CD14-positive monocyte (primary cell): ENCODE measurements at regions not wholly inside any gene's neighbourhood (a gene's known extent, or its start where the extent isn't known, plus 50 kb on each side); places are given as distances from the start of the nearest gene placed in this dataset.

Source experiments
- DNase-seq, 3 donors: peaks; one replicate each; pipeline ENCODE4 v3.0.0-alpha.2; 2011 to 2022
- H2AFZ ChIP-seq: 2 replicates; pipeline ENCODE4 v1.6.0; 2012; ENCODE audit warnings: mild to moderate bottlenecking, low read depth, low read length, inconsistent platforms; ENCODE audit not compliant: insufficient read depth, poor library complexity, severe bottlenecking
- H3K27ac ChIP-seq, 2 donors: 1 replicate in 1 of 2; 2 replicates in 1 of 2; pipeline ENCODE4 v1.5.1; 2012 to 2013; ENCODE audit warnings: low read length in 2 of 2, control low read depth in 1 of 2, inconsistent platforms in 1 of 2, low read depth in 1 of 2, mild to moderate bottlenecking in 1 of 2
- H3K27me3 ChIP-seq, 2 donors: one replicate each; pipeline versions ENCODE4 v1.6.0 to v1.6.1; 2011 to 2013; ENCODE audit warnings: low read length in 2 of 2; ENCODE audit not compliant: control insufficient read depth in 2 of 2, insufficient read depth in 2 of 2
- H3K36me3 ChIP-seq, 2 donors: replicated peaks in 1 of 2; 1 replicate in 1 of 2; 2 replicates in 1 of 2; pipeline versions ENCODE4 v1.5.1 to v1.6.1; 2012 to 2013; ENCODE audit warnings: low read length in 2 of 2, control low read depth in 1 of 2, inconsistent platforms in 1 of 2, mild to moderate bottlenecking in 1 of 2; ENCODE audit not compliant: insufficient read depth in 2 of 2, control insufficient read depth in 1 of 2
- H3K4me1 ChIP-seq, 2 donors: 1 replicate in 1 of 2; 2 replicates in 1 of 2; pipeline versions ENCODE4 v1.5.1 to v1.6.1; 2012 to 2013; ENCODE audit warnings: low read length in 2 of 2, control low read depth in 1 of 2, inconsistent platforms in 1 of 2, mild to moderate bottlenecking in 1 of 2, moderate library complexity in 1 of 2; ENCODE audit not compliant: insufficient read depth in 2 of 2, control insufficient read depth in 1 of 2
- H3K4me2 ChIP-seq: replicated peaks from 2 replicates; pipeline ENCODE3; 2012; ENCODE audit warnings: low read length, moderate library complexity, mild to moderate bottlenecking; ENCODE audit not compliant: poor library complexity, severe bottlenecking; ENCODE audit errors: extremely low read depth
- H3K4me3 ChIP-seq, 3 experiments: fragments of 200-600 bp in 1 of 3; sonication (generic) in 1 of 3; replicated peaks in 1 of 3; 1 replicate in 2 of 3; 2 replicates in 1 of 3; pipeline ENCODE4 v1.5.1; 2011 to 2013; ENCODE audit warnings: low read length in 3 of 3, mild to moderate bottlenecking in 3 of 3, control low read depth in 2 of 3, low read depth in 2 of 3, inconsistent platforms in 1 of 3, moderate library complexity in 1 of 3
- H3K79me2 ChIP-seq: 2 replicates; pipeline ENCODE4 v1.6.0; 2012; ENCODE audit warnings: mild to moderate bottlenecking, control low read depth, inconsistent platforms, low read length, moderate library complexity; ENCODE audit not compliant: insufficient read depth
- H3K9ac ChIP-seq: 2 replicates; pipeline ENCODE4 v1.6.0; 2017; ENCODE audit warnings: low read length, mild to moderate bottlenecking; ENCODE audit not compliant: insufficient read depth, poor library complexity, severe bottlenecking
- H3K9me3 ChIP-seq, 2 donors: replicated peaks in 1 of 2; 1 replicate in 1 of 2; 2 replicates in 1 of 2; pipeline versions ENCODE4 v1.5.1 to v1.6.1; 2012 to 2013; ENCODE audit warnings: low read length in 2 of 2, control low read depth in 1 of 2; ENCODE audit not compliant: control insufficient read depth in 1 of 2, insufficient read depth in 1 of 2
- H4K20me1 ChIP-seq: 2 replicates; pipeline ENCODE4 v1.6.0; 2012; ENCODE audit warnings: mild to moderate bottlenecking, low read length, control low read depth, moderate library complexity; ENCODE audit not compliant: insufficient read depth
- H3K27ac Mint-ChIP-seq, 7 donors: one replicate each; pipeline ENCODE4 v1.8.0; 2020; ENCODE audit warnings: mild to moderate bottlenecking in 7 of 7, mixed read lengths in 7 of 7, moderate library complexity in 6 of 7, inconsistent platforms in 2 of 7
- H3K27me3 Mint-ChIP-seq, 3 donors: one replicate each; pipeline ENCODE4 v1.8.0; 2021 to 2022; ENCODE audit warnings: low read depth in 3 of 3, mild to moderate bottlenecking in 3 of 3, mixed read lengths in 3 of 3, moderate library complexity in 3 of 3, inconsistent platforms in 1 of 3
- H3K36me3 Mint-ChIP-seq, 2 donors: one replicate each; pipeline ENCODE4 v1.8.0; 2020; ENCODE audit warnings: mixed read lengths in 2 of 2, inconsistent platforms in 1 of 2, mild to moderate bottlenecking in 1 of 2
- H3K4me1 Mint-ChIP-seq: one replicate; pipeline ENCODE4 v1.8.0; 2020; ENCODE audit warnings: mild to moderate bottlenecking, mixed read lengths
- H3K4me3 Mint-ChIP-seq, 2 donors: one replicate each; pipeline ENCODE4 v1.8.0; 2020; ENCODE audit warnings: mild to moderate bottlenecking in 2 of 2, mixed read lengths in 2 of 2, moderate library complexity in 1 of 2
- H3K9me3 Mint-ChIP-seq, 7 donors: one replicate each; pipeline ENCODE4 v1.8.0; 2020 to 2022; ENCODE audit warnings: mixed read lengths in 7 of 7, mild to moderate bottlenecking in 6 of 7, moderate library complexity in 6 of 7, inconsistent platforms in 2 of 7
- WGBS: methylation state at CpG from one replicate; pipeline ENCODE4 v1.1.5; 2013; ENCODE audit warnings: missing lambda C conversion rate; ENCODE audit not compliant: insufficient coverage; 5-methylcytosine and 5-hydroxymethylcytosine counted together
- intact Hi-C, 2 donors: fragments of 100-400 bp; cut with micrococcal nuclease; formaldehyde crosslinking; loops; one replicate each; pipeline versions ENCODE4 v1.15.0 to v1.15.1; 2023
- TF ChIP-seq, protein P1 (sequence below): fragments of 200-600 bp; IDR thresholded peaks from one replicate; pipeline ENCODE4 v1.8.0; 2022; ENCODE audit warnings: antibody characterized with exemption, mild to moderate bottlenecking

DNA sequence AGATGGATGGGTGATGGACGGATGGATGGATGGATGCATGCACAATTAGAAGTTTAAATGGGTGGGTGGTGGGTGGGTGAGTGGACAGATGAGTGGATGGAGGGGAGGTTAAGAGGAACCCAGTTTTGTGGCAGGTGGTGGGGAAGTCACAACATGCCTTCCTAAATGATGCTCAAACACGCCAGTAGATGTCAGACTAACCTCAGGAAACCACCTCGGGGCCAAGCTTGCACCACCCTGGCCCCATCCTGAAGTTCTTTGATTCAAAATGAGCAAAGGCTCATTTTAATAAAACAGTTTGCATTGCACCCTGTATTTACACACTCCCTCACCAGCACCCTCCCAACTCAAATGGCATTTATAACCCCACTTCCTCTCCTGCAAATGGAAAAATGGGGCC lies 91.4 kb upstream of the CACNA1A start:
- no peaks in the 10 kb centered on the region for H3K9me3 ChIP-seq
- 10% methylated on average over 1 of the region's 3 CpGs for WGBS
- Mint-ChIP-seq H3K4me3 (no peak overlapping the region), H3K4me1 (no peaks in the 10 kb centered on the region), H3K27ac (no peak overlapping the region), H3K27me3 (peaks cover 2 to 10% (median 6%) of the 10 kb centered on the region in 3 donors), H3K36me3 (no peaks in the 10 kb centered on the region), H3K9me3 (peaks cover 0 to 3% (median 0%) of the 10 kb centered on the region in 7 donors)
- no peaks in the 10 kb centered on the region for H3K4me1 ChIP-seq
- H2AFZ ChIP-seq = no peak overlapping the region
- TF ChIP-seq, protein P1, sequence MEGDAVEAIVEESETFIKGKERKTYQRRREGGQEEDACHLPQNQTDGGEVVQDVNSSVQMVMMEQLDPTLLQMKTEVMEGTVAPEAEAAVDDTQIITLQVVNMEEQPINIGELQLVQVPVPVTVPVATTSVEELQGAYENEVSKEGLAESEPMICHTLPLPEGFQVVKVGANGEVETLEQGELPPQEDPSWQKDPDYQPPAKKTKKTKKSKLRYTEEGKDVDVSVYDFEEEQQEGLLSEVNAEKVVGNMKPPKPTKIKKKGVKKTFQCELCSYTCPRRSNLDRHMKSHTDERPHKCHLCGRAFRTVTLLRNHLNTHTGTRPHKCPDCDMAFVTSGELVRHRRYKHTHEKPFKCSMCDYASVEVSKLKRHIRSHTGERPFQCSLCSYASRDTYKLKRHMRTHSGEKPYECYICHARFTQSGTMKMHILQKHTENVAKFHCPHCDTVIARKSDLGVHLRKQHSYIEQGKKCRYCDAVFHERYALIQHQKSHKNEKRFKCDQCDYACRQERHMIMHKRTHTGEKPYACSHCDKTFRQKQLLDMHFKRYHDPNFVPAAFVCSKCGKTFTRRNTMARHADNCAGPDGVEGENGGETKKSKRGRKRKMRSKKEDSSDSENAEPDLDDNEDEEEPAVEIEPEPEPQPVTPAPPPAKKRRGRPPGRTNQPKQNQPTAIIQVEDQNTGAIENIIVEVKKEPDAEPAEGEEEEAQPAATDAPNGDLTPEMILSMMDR = peak; percentile 67
- H3K27ac ChIP-seq = no peak overlapping the region
- no peaks in the 10 kb centered on the region for H3K79me2 ChIP-seq
- intact Hi-C loops = loop anchor here (2.0 to 5.0 kb wide), 2 partner anchors 123 to 125 kb away; no protein-coding TSS in a partner anchor
- no peak overlapping the region for H3K9ac ChIP-seq
- H4K20me1 ChIP-seq = no peaks in the 10 kb centered on the region
- no peak overlapping the region for H3K4me3 ChIP-seq
- peak; percentile 43 to 60 (median 49) for DNase-seq
- H3K27me3 ChIP-seq = no peaks in the 10 kb centered on the region
- H3K4me2 ChIP-seq = no peak overlapping the region
- H3K36me3 ChIP-seq = no peaks in the 10 kb centered on the region

DNA sequence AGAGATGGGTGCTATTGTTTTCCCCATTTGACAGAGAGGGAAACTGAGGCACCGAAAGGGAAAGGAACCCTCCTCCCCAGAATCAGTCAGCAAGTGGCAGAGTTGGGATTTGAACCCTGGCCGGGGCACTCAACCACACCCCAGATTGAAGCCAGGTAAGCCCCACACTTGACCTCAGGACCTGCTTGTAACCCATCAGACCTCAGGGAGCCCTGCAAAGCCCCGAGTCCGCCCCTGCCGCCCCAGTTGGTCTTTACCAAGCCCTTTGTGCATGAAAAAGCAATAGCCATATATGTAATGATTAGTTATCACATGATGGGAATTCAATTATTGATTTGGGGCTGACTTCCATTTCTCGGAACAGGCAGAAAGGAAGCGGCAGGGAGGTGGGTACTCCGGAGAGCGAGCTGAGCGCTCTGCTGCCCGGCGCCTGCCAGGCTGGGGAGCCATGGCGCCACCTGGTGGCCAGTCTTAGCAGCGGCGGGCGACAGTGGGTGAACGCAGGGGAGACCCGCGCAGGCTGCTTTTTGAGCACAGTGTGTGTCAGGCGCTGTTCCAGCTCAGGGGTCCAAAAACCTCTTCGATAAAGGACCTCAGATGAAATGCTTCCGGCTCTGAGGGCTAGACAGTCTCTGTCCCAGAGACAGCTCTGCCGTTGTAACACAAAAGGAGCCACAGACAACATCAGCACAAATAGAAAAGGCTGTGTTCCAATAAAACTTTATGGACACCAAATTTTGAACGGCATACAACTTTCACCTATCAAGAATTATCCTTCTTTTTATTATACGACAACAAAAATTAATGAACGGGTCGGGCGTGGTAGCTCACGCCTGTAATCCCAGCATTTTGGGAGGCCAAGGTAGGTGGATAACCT lies 82.9 kb upstream of the CACNA1A start:
- no peaks in the 10 kb centered on the region for H3K4me1 Mint-ChIP-seq
- H3K27ac Mint-ChIP-seq = no peak overlapping the region
- no peak overlapping the region for H3K27ac ChIP-seq
- H3K27me3 ChIP-seq = no peaks in the 10 kb centered on the region
- no peaks in the 10 kb centered on the region for H3K9me3 ChIP-seq
- no peaks in the 10 kb centered on the region for H3K79me2 ChIP-seq
- H3K9me3 Mint-ChIP-seq = peaks cover 0 to 1% (median 0%) of the 10 kb centered on the region in 7 donors
- no peak overlapping the region for H3K4me3 ChIP-seq
- TF ChIP-seq, protein P1 = peak; percentile 99
- WGBS = 3% methylated on average over 18 of the region's 29 CpGs
- H3K4me2 ChIP-seq = no peak overlapping the region
- no peak overlapping the region for H3K4me3 Mint-ChIP-seq
- no peaks in the 10 kb centered on the region for H3K36me3 ChIP-seq
- no peaks in the 10 kb centered on the region for H3K4me1 ChIP-seq
- no peak overlapping the region for H3K9ac ChIP-seq
- H2AFZ ChIP-seq = peak overlapping the region; percentile 20
- H4K20me1 ChIP-seq = no peaks in the 10 kb centered on the region
- DNase-seq = peak; percentile 52 to 60 (median 54)
- no peaks in the 10 kb centered on the region for H3K36me3 Mint-ChIP-seq
- peaks cover 11 to 17% (median 11%) of the 10 kb centered on the region in 3 donors for H3K27me3 Mint-ChIP-seq
- intact Hi-C loops = loop anchor here (1.0 to 2.0 kb wide), 2 partner anchors 310 to 312 kb away; no protein-coding TSS in a partner anchor
